Thyroid gland (tissue), 4 donors: ENCODE measurements at regions not wholly inside any gene's neighbourhood (a gene's known extent, or its start where the extent isn't known, plus 50 kb on each side); places are given as distances from the start of the nearest gene placed in this dataset.

ENCODE experiments used
- DNase-seq, 2 donors: peaks; one replicate each; pipeline ENCODE4 v3.0.0-alpha.2; 2019
- H3K27ac ChIP-seq, 3 donors: fragments of 200-600 bp; sonication (generic); 1 replicate in 2 of 3; 2 replicates in 1 of 3; pipeline ENCODE4 v1.5.1; 2016 to 2019; ENCODE audit warnings: mild to moderate bottlenecking in 1 of 3, moderate library complexity in 1 of 3
- H3K27me3 ChIP-seq: fragments of 200-600 bp; sonication (generic); one replicate; pipeline ENCODE4 v1.5.1; 2019
- H3K36me3 ChIP-seq, 2 donors: fragments of 200-600 bp; sonication (generic); one replicate each; pipeline ENCODE4 v1.5.1; 2016 to 2019
- H3K4me1 ChIP-seq, 2 donors: fragments of 200-600 bp; sonication (generic); one replicate each; pipeline ENCODE4 v1.5.1; 2017 to 2019
- H3K4me3 ChIP-seq, 3 donors: fragments of 200-600 bp; sonication (generic); replicated peaks in 1 of 3; 1 replicate in 2 of 3; 2 replicates in 1 of 3; pipeline ENCODE4 v1.5.1; 2016; ENCODE audit warnings: mild to moderate bottlenecking in 1 of 3
- H3K9me3 ChIP-seq: fragments of 200-600 bp; sonication (generic); one replicate; pipeline ENCODE4 v1.5.1; 2017
- CTCF ChIP-seq, 6 experiments: fragments of 200-600 bp in 3 of 6; fragments of 450-650 bp in 3 of 6; sonication (generic) in 3 of 6; IDR thresholded peaks; one replicate each; pipeline ENCODE4 v1.5.1; 2016 to 2019; ENCODE audit warnings: antibody characterized with exemption in 6 of 6, mild to moderate bottlenecking in 2 of 6, inconsistent platforms in 1 of 6, moderate library complexity in 1 of 6
- POLR2A ChIP-seq, 2 donors: fragments of 450-650 bp; IDR thresholded peaks; one replicate each; pipeline ENCODE4 v1.6.1; 2017; ENCODE audit warnings: antibody characterized with exemption in 2 of 2, mild to moderate bottlenecking in 2 of 2, moderate library complexity in 1 of 2
- WGBS, 2 donors: methylation state at CpG; one replicate each; pipeline ENCODE4 v1.1.5; 2017; 5-methylcytosine and 5-hydroxymethylcytosine counted together
- intact Hi-C: fragments of 100-400 bp; cut with DNase I; formaldehyde crosslinking; loops from one replicate; pipeline ENCODE4 v1.15.1; 2023

- no peak for TF ChIP-seq POLR2A (IDR thresholded peaks at IDR 0.05)
- no peak for TF ChIP-seq CTCF (IDR thresholded peaks at IDR 0.05)
- 55 to 60% methylated on average over 2 of the region's 2 CpGs for WGBS, 2 donors
- no peaks in the 10 kb centered on the region for H3K36me3 ChIP-seq
- H3K4me1 ChIP-seq: no peaks in the 10 kb centered on the region
- no peaks in the 10 kb centered on the region for H3K27me3 ChIP-seq
- no peak overlapping the region for H3K4me3 ChIP-seq
- DNase-seq: no peak
- no peaks in the 10 kb centered on the region for H3K9me3 ChIP-seq
- no peak overlapping the region for H3K27ac ChIP-seq
- intact Hi-C loops: no loop called here
These were observed 886.5 kb downstream of the CENPC start for GRCh38 chr4:66658809-66659208.

GRCh38 chr4:66655505-66655904 lies 889.8 kb downstream of the CENPC start:
- Histone ChIP-seq H3K36me3 (no peaks in the 10 kb centered on the region), H3K9me3 (no peaks in the 10 kb centered on the region), H3K27ac (no peak overlapping the region), H3K4me1 (no peaks in the 10 kb centered on the region), H3K27me3 (no peaks in the 10 kb centered on the region), H3K4me3 (no peak overlapping the region)
- TF ChIP-seq POLR2A (IDR thresholded peaks at IDR 0.05): no peak
- TF ChIP-seq CTCF (IDR thresholded peaks at IDR 0.05): no peak
- WGBS, 2 donors: 88 to 89% methylated on average over 2 of the region's 2 CpGs
- intact Hi-C loops: no loop called here
- DNase-seq: no peak

GRCh38 chr4:66653937-66654336 lies 891.4 kb downstream of the CENPC start:
- TF ChIP-seq POLR2A (IDR thresholded peaks at IDR 0.05) (no peak), CTCF (IDR thresholded peaks at IDR 0.05) (no peak)
- no peak for DNase-seq
- H3K9me3 ChIP-seq: no peaks in the 10 kb centered on the region
- no peaks in the 10 kb centered on the region for H3K36me3 ChIP-seq
- WGBS, 2 donors: 55 to 57% methylated on average over 2 of the region's 2 CpGs
- no peaks in the 10 kb centered on the region for H3K4me1 ChIP-seq
- no peaks in the 10 kb centered on the region for H3K27me3 ChIP-seq
- intact Hi-C loops: no loop called here
- H3K27ac ChIP-seq: no peak overlapping the region
- H3K4me3 ChIP-seq: no peak overlapping the region

GRCh38 chr4:66649236-66649635 lies 896.1 kb downstream of the CENPC start:
- TF ChIP-seq POLR2A (IDR thresholded peaks at IDR 0.05) (no peak), CTCF (IDR thresholded peaks at IDR 0.05) (no peak)
- Histone ChIP-seq H3K27ac (no peak overlapping the region), H3K4me3 (no peak overlapping the region), H3K4me1 (no peaks in the 10 kb centered on the region), H3K27me3 (no peaks in the 10 kb centered on the region), H3K36me3 (no peaks in the 10 kb centered on the region), H3K9me3 (no peaks in the 10 kb centered on the region)
- intact Hi-C loops: no loop called here
- DNase-seq: no peak
- 93 to 96% methylated on average over 2 of the region's 2 CpGs for WGBS, 2 donors

GRCh38 chr4:66647926-66648325 lies 897.4 kb downstream of the CENPC start:
- DNase-seq: no peak
- H3K4me1 ChIP-seq: no peaks in the 10 kb centered on the region
- H3K9me3 ChIP-seq: no peaks in the 10 kb centered on the region
- no peak overlapping the region for H3K27ac ChIP-seq
- intact Hi-C loops: no loop called here
- H3K27me3 ChIP-seq: no peaks in the 10 kb centered on the region
- no peak overlapping the region for H3K4me3 ChIP-seq
- TF ChIP-seq CTCF (IDR thresholded peaks at IDR 0.05) (no peak), POLR2A (IDR thresholded peaks at IDR 0.05) (no peak)
- 66 to 73% methylated on average over 3 of the region's 3 CpGs for WGBS, 2 donors
- H3K36me3 ChIP-seq: no peaks in the 10 kb centered on the region
